ENCODE measurements at regions not wholly inside any gene's neighbourhood (a gene's known extent, or its start where the extent isn't known, plus 50 kb on each side); places are given as distances from the start of the nearest gene placed in this dataset.

- H3K4me3 ChIP-seq (ENCODE audit: control insufficient read depth, low read depth, low read length), result no peak overlapping the region
- no peak for TF ChIP-seq CTCF (conservative IDR thresholded peaks at IDR 0.05; ENCODE audit: control insufficient read depth, insufficient read depth, low read depth, low read length)
- DNase-seq (ENCODE audit: low read depth), result no peak
Observed at GRCh38 chr2:6082625-6083018, 390.4 kb downstream of the SOX11 start.

- no peak for DNase-seq (ENCODE audit: low read depth)
- TF ChIP-seq CTCF (conservative IDR thresholded peaks at IDR 0.05; ENCODE audit: control insufficient read depth, insufficient read depth, low read depth, low read length), result no peak
- H3K4me3 ChIP-seq (ENCODE audit: control insufficient read depth, low read depth, low read length), result no peak overlapping the region
Observed at GRCh38 chr2:6083136-6083535, 391.0 kb downstream of the SOX11 start.

GRCh38 chr2:6089474-6089873 lies 397.3 kb downstream of the SOX11 start:
- no peak for DNase-seq (ENCODE audit: low read depth)
- no peak overlapping the region for H3K4me3 ChIP-seq (ENCODE audit: control insufficient read depth, low read depth, low read length)
- no peak for TF ChIP-seq CTCF (conservative IDR thresholded peaks at IDR 0.05; ENCODE audit: control insufficient read depth, insufficient read depth, low read depth, low read length)

GRCh38 chr2:6103372-6103771 lies 411.2 kb downstream of the SOX11 start:
- DNase-seq (ENCODE audit: low read depth), result no peak
- no peak overlapping the region for H3K4me3 ChIP-seq (ENCODE audit: control insufficient read depth, low read depth, low read length)
- TF ChIP-seq CTCF (conservative IDR thresholded peaks at IDR 0.05; ENCODE audit: control insufficient read depth, insufficient read depth, low read depth, low read length), result no peak

- no peak for TF ChIP-seq CTCF (conservative IDR thresholded peaks at IDR 0.05; ENCODE audit: control insufficient read depth, insufficient read depth, low read depth, low read length)
- DNase-seq (ENCODE audit: low read depth), result no peak
- no peak overlapping the region for H3K4me3 ChIP-seq (ENCODE audit: control insufficient read depth, low read depth, low read length)
Observed at GRCh38 chr2:6103949-6104348, 411.8 kb downstream of the SOX11 start.

GRCh38 chr2:6107290-6107689 lies 415.1 kb downstream of the SOX11 start:
- TF ChIP-seq CTCF (conservative IDR thresholded peaks at IDR 0.05; ENCODE audit: control insufficient read depth, insufficient read depth, low read depth, low read length), result no peak
- H3K4me3 ChIP-seq (ENCODE audit: control insufficient read depth, low read depth, low read length), result no peak overlapping the region
- no peak for DNase-seq (ENCODE audit: low read depth)

GRCh38 chr2:6109831-6110230 lies 417.6 kb downstream of the SOX11 start:
- no peak for DNase-seq (ENCODE audit: low read depth)
- H3K4me3 ChIP-seq (ENCODE audit: control insufficient read depth, low read depth, low read length), result no peak overlapping the region
- no peak for TF ChIP-seq CTCF (conservative IDR thresholded peaks at IDR 0.05; ENCODE audit: control insufficient read depth, insufficient read depth, low read depth, low read length)
